ENCODE measurements at regions not wholly inside any gene's neighbourhood (a gene's known extent, or its start where the extent isn't known, plus 50 kb on each side); places are given as distances from the start of the nearest gene placed in this dataset.

GRCh38 chr13:99620806-99621205, 119.5 kb downstream of the TM9SF2 start:
- H3K4me1 Mint-ChIP-seq, result peaks cover 27% of the 10 kb centered on the region
- TF ChIP-seq ATF6 (CRISPR knock-in tag; IDR thresholded peaks at IDR 0.05) (no peak), IRF2 (CRISPR knock-in tag; IDR thresholded peaks at IDR 0.05; ENCODE audit: borderline replicate concordance, low read depth) (no peak), SMAD4 (CRISPR knock-in tag; IDR thresholded peaks at IDR 0.05) (no peak), ZNF121 (CRISPR knock-in tag; IDR thresholded peaks at IDR 0.05) (no peak), ZMAT4 (CRISPR knock-in tag; IDR thresholded peaks at IDR 0.05) (no peak)
- TF ChIP-seq, protein P1, sequence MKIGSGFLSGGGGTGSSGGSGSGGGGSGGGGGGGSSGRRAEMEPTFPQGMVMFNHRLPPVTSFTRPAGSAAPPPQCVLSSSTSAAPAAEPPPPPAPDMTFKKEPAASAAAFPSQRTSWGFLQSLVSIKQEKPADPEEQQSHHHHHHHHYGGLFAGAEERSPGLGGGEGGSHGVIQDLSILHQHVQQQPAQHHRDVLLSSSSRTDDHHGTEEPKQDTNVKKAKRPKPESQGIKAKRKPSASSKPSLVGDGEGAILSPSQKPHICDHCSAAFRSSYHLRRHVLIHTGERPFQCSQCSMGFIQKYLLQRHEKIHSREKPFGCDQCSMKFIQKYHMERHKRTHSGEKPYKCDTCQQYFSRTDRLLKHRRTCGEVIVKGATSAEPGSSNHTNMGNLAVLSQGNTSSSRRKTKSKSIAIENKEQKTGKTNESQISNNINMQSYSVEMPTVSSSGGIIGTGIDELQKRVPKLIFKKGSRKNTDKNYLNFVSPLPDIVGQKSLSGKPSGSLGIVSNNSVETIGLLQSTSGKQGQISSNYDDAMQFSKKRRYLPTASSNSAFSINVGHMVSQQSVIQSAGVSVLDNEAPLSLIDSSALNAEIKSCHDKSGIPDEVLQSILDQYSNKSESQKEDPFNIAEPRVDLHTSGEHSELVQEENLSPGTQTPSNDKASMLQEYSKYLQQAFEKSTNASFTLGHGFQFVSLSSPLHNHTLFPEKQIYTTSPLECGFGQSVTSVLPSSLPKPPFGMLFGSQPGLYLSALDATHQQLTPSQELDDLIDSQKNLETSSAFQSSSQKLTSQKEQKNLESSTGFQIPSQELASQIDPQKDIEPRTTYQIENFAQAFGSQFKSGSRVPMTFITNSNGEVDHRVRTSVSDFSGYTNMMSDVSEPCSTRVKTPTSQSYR (CRISPR knock-in tag; IDR thresholded peaks at IDR 0.05), result no peak
- TF ChIP-seq, protein P2, sequence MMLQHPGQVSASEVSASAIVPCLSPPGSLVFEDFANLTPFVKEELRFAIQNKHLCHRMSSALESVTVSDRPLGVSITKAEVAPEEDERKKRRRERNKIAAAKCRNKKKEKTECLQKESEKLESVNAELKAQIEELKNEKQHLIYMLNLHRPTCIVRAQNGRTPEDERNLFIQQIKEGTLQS (CRISPR knock-in tag; conservative IDR thresholded peaks at IDR 0.05), result no peak
- H3K4me3 Mint-ChIP-seq, result no peak overlapping the region
- CTCF ChIA-PET, result interaction anchor here (0.5 kb wide), 1 partner anchor 9 kb away, joined by 3 read pairs; no protein-coding TSS in a partner anchor
- ATAC-seq (no peak), DNase-seq (ENCODE audit: low spot score) (no peak)
- no peak overlapping the region; the same call in 1 of the 2 replicates for H3K27ac Mint-ChIP-seq
- H3K36me3 Mint-ChIP-seq, result no peaks in the 10 kb centered on the region; the same call in 1 of the 2 replicates
- POLR2A ChIA-PET, result no interaction called here
- H3K9me3 Mint-ChIP-seq, result 0 out of 2 replicates have a peak, but pooled peaks cover 3% of the 10 kb centered on the region
- H3K27me3 Mint-ChIP-seq (ENCODE audit: low read depth), result no peaks in the 10 kb centered on the region; the same call in 1 of the 2 replicates

DNA sequence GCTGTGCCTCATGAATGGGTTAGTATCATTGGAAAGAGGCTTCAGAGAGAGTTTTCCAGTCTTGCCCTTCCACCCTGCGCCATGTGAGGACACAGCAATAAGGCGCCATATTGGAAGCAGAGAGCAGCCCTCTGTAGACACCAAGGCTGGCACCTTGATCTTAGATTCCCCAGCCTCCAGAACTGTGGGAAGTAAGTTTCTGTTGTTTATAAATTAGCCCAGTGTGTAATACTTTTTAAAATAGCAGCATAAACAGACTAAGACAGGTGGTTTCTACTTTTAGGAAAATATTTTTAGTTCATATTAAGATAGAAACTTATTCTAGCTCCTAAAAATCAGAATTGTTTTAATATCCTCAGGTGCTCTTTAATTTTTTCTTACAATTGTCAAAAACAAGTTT, 117.9 kb downstream of the TM9SF2 start:
- Mint-ChIP-seq H3K4me3 (no peak overlapping the region), H3K9me3 (0 out of 2 replicates have a peak, but pooled peaks cover 3% of the 10 kb centered on the region), H3K27ac (no peak overlapping the region), H3K27me3 (ENCODE audit: low read depth) (no peaks in the 10 kb centered on the region), H3K4me1 (peaks cover 24% of the 10 kb centered on the region), H3K36me3 (no peaks in the 10 kb centered on the region; the same call in 1 of the 2 replicates)
- no peak for ATAC-seq
- CTCF ChIA-PET, result no interaction called here
- DNase-seq (ENCODE audit: low spot score), result no peak
- POLR2A ChIA-PET, result no interaction called here
- no peak for TF ChIP-seq FOXJ3 (CRISPR knock-in tag; IDR thresholded peaks at IDR 0.05; ENCODE audit: borderline replicate concordance)
- TF ChIP-seq GTF2I (CRISPR knock-in tag; conservative IDR thresholded peaks at IDR 0.05), result no peak
- no peak for TF ChIP-seq GRHL2 (CRISPR knock-in tag; IDR thresholded peaks at IDR 0.05; ENCODE audit: insufficient replicate concordance, severe bottlenecking)
- no peak for TF ChIP-seq E2F4 (CRISPR knock-in tag; IDR thresholded peaks at IDR 0.05; ENCODE audit: borderline replicate concordance, low read depth)
- no peak for TF ChIP-seq NFE2L1 (CRISPR knock-in tag; IDR thresholded peaks at IDR 0.05)
- no peak for TF ChIP-seq NR3C1 (CRISPR knock-in tag; conservative IDR thresholded peaks at IDR 0.05; ENCODE audit: low read depth)
- no peak for TF ChIP-seq ZNF263 (CRISPR knock-in tag; IDR thresholded peaks at IDR 0.05; ENCODE audit: low read depth)
- TF ChIP-seq CREM (CRISPR knock-in tag; IDR thresholded peaks at IDR 0.05), result no peak
- TF ChIP-seq CREB1 (CRISPR knock-in tag; IDR thresholded peaks at IDR 0.05), result no peak
- no peak for TF ChIP-seq AFF4 (CRISPR knock-in tag; IDR thresholded peaks at IDR 0.05; ENCODE audit: borderline replicate concordance)
- TF ChIP-seq KAT7 (CRISPR knock-in tag; IDR thresholded peaks at IDR 0.05; ENCODE audit: borderline replicate concordance), result no peak
- TF ChIP-seq OVOL2 (CRISPR knock-in tag; IDR thresholded peaks at IDR 0.05; ENCODE audit: borderline replicate concordance), result no peak
- TF ChIP-seq PRRX2 (CRISPR knock-in tag; IDR thresholded peaks at IDR 0.05), result no peak
- TF ChIP-seq CBFB (CRISPR knock-in tag; IDR thresholded peaks at IDR 0.05; ENCODE audit: low read depth), result no peak
- no peak for TF ChIP-seq ZNF425 (CRISPR knock-in tag; conservative IDR thresholded peaks at IDR 0.05)
- no peak for TF ChIP-seq IRF2 (CRISPR knock-in tag; IDR thresholded peaks at IDR 0.05; ENCODE audit: borderline replicate concordance, low read depth)
- TF ChIP-seq GABPB1 (CRISPR knock-in tag; IDR thresholded peaks at IDR 0.05), result no peak
